ENCODE measurements at regions not wholly inside any gene's neighbourhood (a gene's known extent, or its start where the extent isn't known, plus 50 kb on each side); places are given as distances from the start of the nearest gene placed in this dataset.

- TF ChIP-seq CTCF (IDR thresholded peaks at IDR 0.05; ENCODE audit: extremely low read depth in 1 of 2, insufficient read depth in 1 of 2, low read depth in 1 of 2, low read length in 2 of 2) (no peak), POLR2AphosphoS5 (IDR thresholded peaks at IDR 0.05; ENCODE audit: insufficient read depth, low read depth, low read length) (no peak), POLR2A (IDR thresholded peaks at IDR 0.05; ENCODE audit: low read depth, low read length) (no peak), MYC (IDR thresholded peaks at IDR 0.05; ENCODE audit: low read depth, low read length) (no peak)
Observed at GRCh38 chrX:2632533-2633504, 58.3 kb upstream of the CD99 start.

Data from endothelial cell of umbilical vein (primary cell).